MM.1S (cell line): ENCODE measurements at regions not wholly inside any gene's neighbourhood (a gene's known extent, or its start where the extent isn't known, plus 50 kb on each side); places are given as distances from the start of the nearest gene placed in this dataset.
"Not testable (repeated sequence)": the region's sequence is repeated elsewhere in the genome, so short reads cannot be mapped to it uniquely, and the experiment has no call there.

Experiments used
- EZH2 ChIP-seq: fragments of 300-600 bp; sonication (generic); optimal IDR thresholded peaks from 2 replicates; pipeline ENCODE3; 2017; ENCODE audit warnings: low read depth, mild to moderate bottlenecking, antibody characterized with exemption, low read length, mixed read lengths
- EZH2phosphoT487 ChIP-seq: fragments of 300-600 bp; sonication (generic); IDR thresholded peaks from 2 replicates; pipeline ENCODE4 v1.6.1; 2018; ENCODE audit warnings: antibody characterized with exemption, low read length
- TF ChIP-seq, protein P1 (sequence below): fragments of 300-600 bp; sonication (generic); IDR thresholded peaks from 2 replicates; pipeline ENCODE4 v1.5.1; 2016; ENCODE audit warnings: antibody characterized with exemption, low read length, mixed read lengths

DNA sequence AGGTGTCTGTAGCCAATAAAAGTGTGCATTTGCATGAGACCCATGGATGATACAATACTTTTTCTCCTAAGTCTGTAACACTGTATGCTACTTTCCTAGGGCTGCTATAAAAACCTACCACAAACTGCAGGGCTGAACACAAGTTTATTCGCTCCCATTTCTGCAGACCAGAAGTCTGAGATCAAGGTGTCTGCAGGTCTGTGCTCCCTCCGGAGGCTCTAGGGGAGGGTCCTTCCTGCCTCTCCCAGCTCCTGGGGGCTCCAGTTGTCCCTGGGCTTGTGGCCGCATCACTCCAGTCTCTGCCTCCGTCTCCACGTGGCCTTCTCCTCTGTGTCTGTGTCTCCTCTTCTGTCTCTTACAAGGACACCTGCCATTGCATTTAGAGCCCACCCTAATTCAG lies 244.4 kb downstream of the ASMT start:
- TF ChIP-seq, protein P1, sequence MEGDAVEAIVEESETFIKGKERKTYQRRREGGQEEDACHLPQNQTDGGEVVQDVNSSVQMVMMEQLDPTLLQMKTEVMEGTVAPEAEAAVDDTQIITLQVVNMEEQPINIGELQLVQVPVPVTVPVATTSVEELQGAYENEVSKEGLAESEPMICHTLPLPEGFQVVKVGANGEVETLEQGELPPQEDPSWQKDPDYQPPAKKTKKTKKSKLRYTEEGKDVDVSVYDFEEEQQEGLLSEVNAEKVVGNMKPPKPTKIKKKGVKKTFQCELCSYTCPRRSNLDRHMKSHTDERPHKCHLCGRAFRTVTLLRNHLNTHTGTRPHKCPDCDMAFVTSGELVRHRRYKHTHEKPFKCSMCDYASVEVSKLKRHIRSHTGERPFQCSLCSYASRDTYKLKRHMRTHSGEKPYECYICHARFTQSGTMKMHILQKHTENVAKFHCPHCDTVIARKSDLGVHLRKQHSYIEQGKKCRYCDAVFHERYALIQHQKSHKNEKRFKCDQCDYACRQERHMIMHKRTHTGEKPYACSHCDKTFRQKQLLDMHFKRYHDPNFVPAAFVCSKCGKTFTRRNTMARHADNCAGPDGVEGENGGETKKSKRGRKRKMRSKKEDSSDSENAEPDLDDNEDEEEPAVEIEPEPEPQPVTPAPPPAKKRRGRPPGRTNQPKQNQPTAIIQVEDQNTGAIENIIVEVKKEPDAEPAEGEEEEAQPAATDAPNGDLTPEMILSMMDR = not testable (repeated sequence)
- not testable (repeated sequence) for TF ChIP-seq EZH2, EZH2phosphoT487
